ENCODE measurements at regions not wholly inside any gene's neighbourhood (a gene's known extent, or its start where the extent isn't known, plus 50 kb on each side); places are given as distances from the start of the nearest gene placed in this dataset.

GRCh38 chr14:53786045-53786444, 170.6 kb downstream of the BMP4 start (continued):
- TF ChIP-seq IRF1 (CRISPR knock-in tag; IDR thresholded peaks at IDR 0.05; ENCODE audit: borderline replicate concordance): no peak
- no peak for TF ChIP-seq ZNF23 (CRISPR knock-in tag; IDR thresholded peaks at IDR 0.05)
- no peak for TF ChIP-seq ETS2 (tag; IDR thresholded peaks at IDR 0.05; ENCODE audit: borderline replicate concordance, poor library complexity, severe bottlenecking)
- TF ChIP-seq ZBTB11 (CRISPR knock-in tag; IDR thresholded peaks at IDR 0.05): no peak
- no peak for TF ChIP-seq CHD7 (IDR thresholded peaks at IDR 0.05; ENCODE audit: low read depth, low read length)
